GM12891 (cell line): ENCODE measurements at regions not wholly inside any gene's neighbourhood (a gene's known extent, or its start where the extent isn't known, plus 50 kb on each side); places are given as distances from the start of the nearest gene placed in this dataset.

Experiments used
- POLR2A ChIP-seq: IDR thresholded peaks from 2 replicates; pipeline ENCODE4 v1.6.1; 2011; ENCODE audit warnings: low read depth, low read length, control low read depth
- POLR2AphosphoS5 ChIP-seq: IDR thresholded peaks from 2 replicates; pipeline ENCODE4 v1.6.1; 2011; ENCODE audit warnings: low read depth, low read length, control low read depth
- TAF1 ChIP-seq: IDR thresholded peaks from 2 replicates; pipeline ENCODE4 v1.6.1; 2011; ENCODE audit warnings: low read depth, low read length, control low read depth

GRCh38 chr10:76729346-76729745, 908.3 kb downstream of the KCNMA1 start:
- no peak for TF ChIP-seq POLR2AphosphoS5
- no peak for TF ChIP-seq TAF1
- TF ChIP-seq POLR2A, result no peak
